ENCODE measurements at regions not wholly inside any gene's neighbourhood (a gene's known extent, or its start where the extent isn't known, plus 50 kb on each side); places are given as distances from the start of the nearest gene placed in this dataset.

DNA sequence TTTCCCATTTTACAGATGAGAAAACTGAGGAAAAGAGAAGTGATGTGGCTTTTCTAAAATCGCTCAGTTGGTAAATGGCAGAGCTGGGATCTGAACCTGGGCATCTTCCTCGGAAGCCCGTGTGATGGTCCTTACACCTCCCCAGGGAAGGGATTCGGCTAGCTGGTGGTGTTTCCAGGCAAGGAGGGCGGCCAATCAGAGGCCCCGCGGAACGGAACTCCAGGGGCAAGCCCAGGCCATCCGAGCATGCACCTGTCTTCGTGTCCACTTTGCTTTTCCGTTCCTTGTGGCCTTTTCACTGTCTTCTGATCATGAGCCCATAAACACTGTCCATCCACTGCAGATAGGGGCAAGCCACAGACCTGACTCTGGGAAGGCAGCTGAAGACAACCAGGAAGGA, 114.8 kb upstream of the TMEM132D start:
- Histone ChIP-seq H2AK9ac (replicated peaks; ENCODE audit: low read depth, low read length, poor library complexity) (no peak overlapping the region), H2BK20ac (ENCODE audit: low read depth, low read length) (no peak overlapping the region), H3K4me3 (ENCODE audit: insufficient read depth, low read depth, low read length) (no peak overlapping the region), H3K4me1 (ENCODE audit: control insufficient read depth, insufficient read depth, low read length) (no peaks in the 10 kb centered on the region), H4K8ac (ENCODE audit: low read depth in 2 of 2, low read length in 2 of 2) (no peak overlapping the region), H2BK15ac (ENCODE audit: low read depth, low read length) (no peak overlapping the region), H2BK120ac (ENCODE audit: low read depth, low read length) (no peak overlapping the region), H3K18ac (ENCODE audit: low read depth, low read length) (no peak overlapping the region), H2AK5ac (ENCODE audit: low read depth, low read length) (no peak overlapping the region), H3K4ac (ENCODE audit: low read depth, low read length) (no peak overlapping the region), H3K9me3 (ENCODE audit: control insufficient read depth, insufficient read depth, low read length) (peaks cover 30% of the 10 kb centered on the region), H2AFZ (replicated peaks; ENCODE audit: low read length, poor library complexity) (no peak overlapping the region), H3K27ac (ENCODE audit: insufficient read depth, low read length) (no peak overlapping the region), H3K27me3 (ENCODE audit: control insufficient read depth, insufficient read depth, low read length) (no peaks in the 10 kb centered on the region), H4K20me1 (ENCODE audit: insufficient read depth, low read length) (no peaks in the 10 kb centered on the region), H4K5ac (ENCODE audit: low read depth, low read length) (no peak overlapping the region), H3K79me1 (ENCODE audit: low read depth in 1 of 2, low read length in 2 of 2) (no peaks in the 10 kb centered on the region), H2BK5ac (ENCODE audit: low read depth, low read length, poor library complexity, severe bottlenecking) (no peak overlapping the region), H4K91ac (ENCODE audit: insufficient read depth, low read depth, low read length) (no peak overlapping the region), H3K9ac (ENCODE audit: low read depth, low read length) (no peak overlapping the region), H3K4me2 (ENCODE audit: low read depth, low read length) (no peak overlapping the region), H3K14ac (replicated peaks; ENCODE audit: low read depth, low read length) (no peak overlapping the region), H3K23ac (ENCODE audit: low read depth, low read length) (no peak overlapping the region), H3K56ac (ENCODE audit: extremely low read depth, insufficient read depth, low read length) (no peak overlapping the region), H3K36me3 (ENCODE audit: control insufficient read depth, insufficient read depth, low read length) (no peaks in the 10 kb centered on the region), H3K9me1 (ENCODE audit: insufficient read depth, low read length) (no peaks in the 10 kb centered on the region)
- TF ChIP-seq MAFK (IDR thresholded peaks at IDR 0.05; ENCODE audit: low read depth, low read length), result no peak
- no peak for TF ChIP-seq SMC3 (IDR thresholded peaks at IDR 0.05; ENCODE audit: low read depth, low read length)
- TF ChIP-seq, protein P1, sequence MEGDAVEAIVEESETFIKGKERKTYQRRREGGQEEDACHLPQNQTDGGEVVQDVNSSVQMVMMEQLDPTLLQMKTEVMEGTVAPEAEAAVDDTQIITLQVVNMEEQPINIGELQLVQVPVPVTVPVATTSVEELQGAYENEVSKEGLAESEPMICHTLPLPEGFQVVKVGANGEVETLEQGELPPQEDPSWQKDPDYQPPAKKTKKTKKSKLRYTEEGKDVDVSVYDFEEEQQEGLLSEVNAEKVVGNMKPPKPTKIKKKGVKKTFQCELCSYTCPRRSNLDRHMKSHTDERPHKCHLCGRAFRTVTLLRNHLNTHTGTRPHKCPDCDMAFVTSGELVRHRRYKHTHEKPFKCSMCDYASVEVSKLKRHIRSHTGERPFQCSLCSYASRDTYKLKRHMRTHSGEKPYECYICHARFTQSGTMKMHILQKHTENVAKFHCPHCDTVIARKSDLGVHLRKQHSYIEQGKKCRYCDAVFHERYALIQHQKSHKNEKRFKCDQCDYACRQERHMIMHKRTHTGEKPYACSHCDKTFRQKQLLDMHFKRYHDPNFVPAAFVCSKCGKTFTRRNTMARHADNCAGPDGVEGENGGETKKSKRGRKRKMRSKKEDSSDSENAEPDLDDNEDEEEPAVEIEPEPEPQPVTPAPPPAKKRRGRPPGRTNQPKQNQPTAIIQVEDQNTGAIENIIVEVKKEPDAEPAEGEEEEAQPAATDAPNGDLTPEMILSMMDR (conservative IDR thresholded peaks at IDR 0.05; ENCODE audit: low read depth, low read length), result no peak
- no peak for TF ChIP-seq POLR2A (IDR thresholded peaks at IDR 0.05; ENCODE audit: low read depth, low read length)
- no peak for TF ChIP-seq MAZ (IDR thresholded peaks at IDR 0.05; ENCODE audit: borderline replicate concordance, low read depth, low read length)
- TF ChIP-seq, protein P2, sequence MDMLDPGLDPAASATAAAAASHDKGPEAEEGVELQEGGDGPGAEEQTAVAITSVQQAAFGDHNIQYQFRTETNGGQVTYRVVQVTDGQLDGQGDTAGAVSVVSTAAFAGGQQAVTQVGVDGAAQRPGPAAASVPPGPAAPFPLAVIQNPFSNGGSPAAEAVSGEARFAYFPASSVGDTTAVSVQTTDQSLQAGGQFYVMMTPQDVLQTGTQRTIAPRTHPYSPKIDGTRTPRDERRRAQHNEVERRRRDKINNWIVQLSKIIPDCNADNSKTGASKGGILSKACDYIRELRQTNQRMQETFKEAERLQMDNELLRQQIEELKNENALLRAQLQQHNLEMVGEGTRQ (IDR thresholded peaks at IDR 0.05; ENCODE audit: low read depth, low read length), result no peak
- TF ChIP-seq, protein P3, sequence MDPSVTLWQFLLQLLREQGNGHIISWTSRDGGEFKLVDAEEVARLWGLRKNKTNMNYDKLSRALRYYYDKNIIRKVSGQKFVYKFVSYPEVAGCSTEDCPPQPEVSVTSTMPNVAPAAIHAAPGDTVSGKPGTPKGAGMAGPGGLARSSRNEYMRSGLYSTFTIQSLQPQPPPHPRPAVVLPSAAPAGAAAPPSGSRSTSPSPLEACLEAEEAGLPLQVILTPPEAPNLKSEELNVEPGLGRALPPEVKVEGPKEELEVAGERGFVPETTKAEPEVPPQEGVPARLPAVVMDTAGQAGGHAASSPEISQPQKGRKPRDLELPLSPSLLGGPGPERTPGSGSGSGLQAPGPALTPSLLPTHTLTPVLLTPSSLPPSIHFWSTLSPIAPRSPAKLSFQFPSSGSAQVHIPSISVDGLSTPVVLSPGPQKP (IDR thresholded peaks at IDR 0.05; ENCODE audit: borderline replicate concordance, low read depth, low read length), result no peak
- no peak for TF ChIP-seq RCOR1 (IDR thresholded peaks at IDR 0.05; ENCODE audit: insufficient replicate concordance, low read length)
- TF ChIP-seq NFE2L2 (IDR thresholded peaks at IDR 0.05; ENCODE audit: low read depth, low read length), result no peak
- TF ChIP-seq RAD21 (IDR thresholded peaks at IDR 0.05; ENCODE audit: low read length), result no peak
- dilution Hi-C loops (cut with HindIII; ENCODE audit: low sequenced_read_pairs, unreplicated experiment), result no loop called here
- CTCF ChIA-PET, result no interaction called here
- no TSS peak for BruUV-seq (replicated peaks)
- WGBS, 2 experiments (ENCODE audit: extremely low coverage in 2 of 2, insufficient read length in 1 of 2), result 51% methylated on average over 7 of the region's 11 CpGs; no CpG with 5 or more reads in 1 of the 2 experiments
- POLR2A ChIA-PET (ENCODE audit: unreplicated experiment), result no interaction called here
- ATAC-seq (ENCODE audit: low read depth), result no peak
- in situ Hi-C loops (cut with MboI; ENCODE audit: low sequenced_read_pairs), result no loop called here
- intact Hi-C loops (cut with micrococcal nuclease), result no loop called here
- no peak for DNase-seq

All from IMR-90 (cell line).